Mucosa of stomach (tissue), 1 donor: ENCODE measurements at regions not wholly inside any gene's neighbourhood (a gene's known extent, or its start where the extent isn't known, plus 50 kb on each side); places are given as distances from the start of the nearest gene placed in this dataset.
"Not testable (repeated sequence)": the region's sequence is repeated elsewhere in the genome, so short reads cannot be mapped to it uniquely, and the experiment has no call there.

Source experiments
- H3K27me3 ChIP-seq: one replicate; pipeline ENCODE4 v1.7.0; 2013; ENCODE audit warnings: mild to moderate bottlenecking, low read length; ENCODE audit not compliant: control insufficient read depth, insufficient read depth
- H3K36me3 ChIP-seq: one replicate; pipeline ENCODE4 v1.7.0; 2013; ENCODE audit warnings: low read length; ENCODE audit not compliant: control insufficient read depth, insufficient read depth
- H3K4me1 ChIP-seq: one replicate; pipeline ENCODE4 v1.7.0; 2013; ENCODE audit warnings: mild to moderate bottlenecking, low read length; ENCODE audit not compliant: control insufficient read depth, insufficient read depth
- H3K4me3 ChIP-seq: one replicate; pipeline ENCODE4 v1.7.0; 2013; ENCODE audit warnings: low read length
- H3K9ac ChIP-seq: one replicate; pipeline ENCODE4 v1.7.0; 2013; ENCODE audit warnings: mild to moderate bottlenecking, low read length, moderate library complexity
- H3K9me3 ChIP-seq: one replicate; pipeline ENCODE4 v1.7.0; 2013; ENCODE audit warnings: mild to moderate bottlenecking, low read length, moderate library complexity; ENCODE audit not compliant: control insufficient read depth
- donor health status: Pancreatic carcinoma.

- Histone ChIP-seq H3K36me3 (no peaks in the 10 kb centered on the region), H3K9ac (no peak overlapping the region), H3K9me3 (no peaks in the 10 kb centered on the region), H3K4me1 (no peaks in the 10 kb centered on the region), H3K4me3 (no peak overlapping the region), H3K27me3 (no peaks in the 10 kb centered on the region)
These were observed 582.6 kb upstream of the ACTRT1 start for GRCh38 chrX:128634754-128635153.

- no peaks in the 10 kb centered on the region for H3K4me1 ChIP-seq
- H3K36me3 ChIP-seq, result no peaks in the 10 kb centered on the region
- H3K4me3 ChIP-seq, result no peak overlapping the region
- no peaks in the 10 kb centered on the region for H3K27me3 ChIP-seq
- no peaks in the 10 kb centered on the region for H3K9me3 ChIP-seq
- no peak overlapping the region for H3K9ac ChIP-seq
These were observed 571.2 kb upstream of the ACTRT1 start for GRCh38 chrX:128623361-128623760.

GRCh38 chrX:128622296-128622695 is 570.1 kb upstream of the ACTRT1 start:
- Histone ChIP-seq H3K9ac (no peak overlapping the region), H3K4me3 (no peak overlapping the region), H3K9me3 (no peaks in the 10 kb centered on the region), H3K27me3 (no peaks in the 10 kb centered on the region), H3K36me3 (no peaks in the 10 kb centered on the region), H3K4me1 (no peaks in the 10 kb centered on the region)

- Histone ChIP-seq H3K9me3 (no peaks in the 10 kb centered on the region), H3K27me3 (no peaks in the 10 kb centered on the region), H3K4me3 (no peak overlapping the region), H3K9ac (no peak overlapping the region), H3K36me3 (no peaks in the 10 kb centered on the region), H3K4me1 (no peaks in the 10 kb centered on the region)
These were observed 567.3 kb upstream of the ACTRT1 start for GRCh38 chrX:128619490-128619889.

- no peak overlapping the region for H3K4me3 ChIP-seq
- no peaks in the 10 kb centered on the region for H3K27me3 ChIP-seq
- H3K36me3 ChIP-seq, result no peaks in the 10 kb centered on the region
- no peaks in the 10 kb centered on the region for H3K9me3 ChIP-seq
- H3K9ac ChIP-seq, result no peak overlapping the region
- H3K4me1 ChIP-seq, result no peaks in the 10 kb centered on the region
These were observed 564.7 kb upstream of the ACTRT1 start for GRCh38 chrX:128616933-128617332.

GRCh38 chrX:128606817-128607216 is 554.6 kb upstream of the ACTRT1 start:
- not testable (repeated sequence) for H3K9me3 ChIP-seq, H3K4me3 ChIP-seq, H3K9ac ChIP-seq, H3K36me3 ChIP-seq, H3K4me1 ChIP-seq, H3K27me3 ChIP-seq

- not testable (repeated sequence) for H3K36me3 ChIP-seq, H3K9me3 ChIP-seq, H3K4me3 ChIP-seq, H3K4me1 ChIP-seq, H3K27me3 ChIP-seq, H3K9ac ChIP-seq
These were observed 554.2 kb upstream of the ACTRT1 start for GRCh38 chrX:128606357-128606756.

- no peaks in the 10 kb centered on the region for H3K9me3 ChIP-seq
- no peak overlapping the region for H3K4me3 ChIP-seq
- no peaks in the 10 kb centered on the region for H3K36me3 ChIP-seq
- no peaks in the 10 kb centered on the region for H3K4me1 ChIP-seq
- no peak overlapping the region for H3K9ac ChIP-seq
- no peaks in the 10 kb centered on the region for H3K27me3 ChIP-seq
These were observed 549.5 kb upstream of the ACTRT1 start for GRCh38 chrX:128601706-128602105.

GRCh38 chrX:128599632-128600031 is 547.4 kb upstream of the ACTRT1 start:
- Histone ChIP-seq H3K36me3 (no peaks in the 10 kb centered on the region), H3K9ac (no peak overlapping the region), H3K27me3 (no peaks in the 10 kb centered on the region), H3K4me3 (no peak overlapping the region), H3K9me3 (no peaks in the 10 kb centered on the region), H3K4me1 (no peaks in the 10 kb centered on the region)

- Histone ChIP-seq H3K27me3 (no peaks in the 10 kb centered on the region), H3K9ac (no peak overlapping the region), H3K9me3 (no peaks in the 10 kb centered on the region), H3K36me3 (no peaks in the 10 kb centered on the region), H3K4me1 (peaks cover 3% of the 10 kb centered on the region), H3K4me3 (no peak overlapping the region)
These were observed 529.8 kb upstream of the ACTRT1 start for GRCh38 chrX:128582036-128582435.

GRCh38 chrX:128581615-128582014 is 529.4 kb upstream of the ACTRT1 start:
- Histone ChIP-seq H3K36me3 (no peaks in the 10 kb centered on the region), H3K9me3 (no peaks in the 10 kb centered on the region), H3K9ac (no peak overlapping the region), H3K27me3 (no peaks in the 10 kb centered on the region), H3K4me1 (peaks cover 3% of the 10 kb centered on the region), H3K4me3 (no peak overlapping the region)

GRCh38 chrX:128543114-128543513 is 490.9 kb upstream of the ACTRT1 start:
- H3K36me3 ChIP-seq, result no peaks in the 10 kb centered on the region
- H3K9ac ChIP-seq, result no peak overlapping the region
- no peaks in the 10 kb centered on the region for H3K27me3 ChIP-seq
- H3K4me3 ChIP-seq, result no peak overlapping the region
- no peaks in the 10 kb centered on the region for H3K9me3 ChIP-seq
- no peaks in the 10 kb centered on the region for H3K4me1 ChIP-seq

- no peak overlapping the region for H3K4me3 ChIP-seq
- H3K4me1 ChIP-seq, result no peaks in the 10 kb centered on the region
- no peaks in the 10 kb centered on the region for H3K9me3 ChIP-seq
- H3K36me3 ChIP-seq, result no peaks in the 10 kb centered on the region
- H3K27me3 ChIP-seq, result no peaks in the 10 kb centered on the region
- no peak overlapping the region for H3K9ac ChIP-seq
These were observed 466.3 kb upstream of the ACTRT1 start for GRCh38 chrX:128518508-128518907.
